K562 (cell line): ENCODE measurements at regions not wholly inside any gene's neighbourhood (a gene's known extent, or its start where the extent isn't known, plus 50 kb on each side); places are given as distances from the start of the nearest gene placed in this dataset.

Source experiments
- ATAC-seq: fragments of 200-7000 bp; cut with Tn5 transposase; 3 replicates; pipeline ENCODE4 v1.9.1; 2020; ENCODE audit warnings: moderate library complexity
- BruUV-seq: library from RNA; stranded (reverse); fragments of 400-500 nt; replicated peaks from 2 replicates; lab custom pipeline; 2021; lab: Mats Ljungman, UMichigan
- CTCF ChIA-PET: fragments of 300-600 bp; formaldehyde crosslinking; extraction: SDS; loops from one replicate; lab custom pipeline; 2021; ENCODE audit warnings: low intra/inter-chr PET ratio; lab: Yijun Ruan, JAX
- POLR2A ChIA-PET: fragments of 300-600, 350-650 bp; sonication (Branson Sonifier 250); formaldehyde crosslinking; extraction: SDS; loops from one replicate; lab custom pipeline; 2021; ENCODE audit warnings: antibody characterized with exemption, inconsistent platforms; lab: Yijun Ruan, JAX
- DNase-seq, 4 experiments: peaks; one replicate each; pipeline versions ENCODE4 v3.0.0 to v3.0.0-alpha.2; 2011 to 2018; ENCODE audit warnings: low spot score in 3 of 4, mixed read lengths in 3 of 4; ENCODE audit errors: extremely low read depth in 1 of 4
- FAIRE-seq: peaks from 2 replicates; lab custom pipeline; 2011; peaks lifted over from hg19 to GRCh38; lab: Jason Lieb, UNC
- H2AFZ ChIP-seq: 2 replicates; pipeline ENCODE4 v1.6.0; 2011; ENCODE audit warnings: low read depth, low read length, control low read depth, inconsistent platforms
- H3K27ac ChIP-seq: fragments of 200-600 bp; 3 replicates; pipeline ENCODE4 v1.8.0; 2011; ENCODE audit warnings: low read depth, mild to moderate bottlenecking, control low read depth, inconsistent platforms, low read length, moderate library complexity, mixed read lengths; ENCODE audit errors: extremely low read depth
- H3K27me3 ChIP-seq, 2 experiments: fragments of 300-600 bp in 1 of 2; 2 replicates in 1 of 2; 3 replicates in 1 of 2; pipeline versions ENCODE4 v1.6.0 to v1.8.0; 2011; ENCODE audit warnings: inconsistent platforms in 2 of 2, low read length in 2 of 2, mild to moderate bottlenecking in 1 of 2, mixed read lengths in 1 of 2, moderate library complexity in 1 of 2; ENCODE audit not compliant: control insufficient read depth in 2 of 2, insufficient read depth in 2 of 2
- H3K36me3 ChIP-seq: fragments of 300-600 bp; 3 replicates; pipeline ENCODE4 v1.8.0; 2011; ENCODE audit warnings: mild to moderate bottlenecking, low read length, inconsistent platforms; ENCODE audit not compliant: control insufficient read depth, insufficient read depth
- H3K4me1 ChIP-seq, 2 experiments: fragments of 200-600 bp in 1 of 2; replicated peaks in 1 of 2; 2 replicates in 1 of 2; 3 replicates in 1 of 2; pipeline versions ENCODE4 v1.5.1 to v1.8.0; 2011; ENCODE audit warnings: inconsistent platforms in 2 of 2, low read length in 2 of 2, mild to moderate bottlenecking in 1 of 2, mixed read lengths in 1 of 2, moderate library complexity in 1 of 2; ENCODE audit not compliant: control insufficient read depth in 2 of 2, insufficient read depth in 2 of 2
- H3K4me2 ChIP-seq: 2 replicates; pipeline ENCODE4 v1.6.1; 2011; ENCODE audit warnings: low read length, control low read depth, inconsistent platforms, mixed read lengths; ENCODE audit not compliant: insufficient read depth
- H3K4me3 ChIP-seq: fragments of 200-600 bp; sonication (generic), shearing (Covaris generic); 2 replicates; pipeline ENCODE4 v1.5.1; 2016; ENCODE audit warnings: control low read depth, inconsistent platforms
- H3K79me2 ChIP-seq: fragments of 200-600 bp; 3 replicates; pipeline ENCODE4 v1.8.0; 2011; ENCODE audit warnings: low read length, inconsistent platforms; ENCODE audit not compliant: control insufficient read depth, insufficient read depth
- H3K9ac ChIP-seq, 2 experiments: 2 replicates each; pipeline versions ENCODE4 v1.6.0 to v1.6.1; 2011; ENCODE audit warnings: low read depth in 2 of 2, low read length in 2 of 2, control low read depth in 1 of 2, inconsistent platforms in 1 of 2, mild to moderate bottlenecking in 1 of 2, mixed read lengths in 1 of 2; ENCODE audit not compliant: insufficient read depth in 1 of 2
- H3K9me1 ChIP-seq: one replicate; pipeline ENCODE4 v1.6.0; 2011; ENCODE audit warnings: inconsistent platforms, mild to moderate bottlenecking, low read length, moderate library complexity; ENCODE audit not compliant: control insufficient read depth, insufficient read depth
- H3K9me3 ChIP-seq: replicated peaks from 2 replicates; pipeline ENCODE4 v1.5.1; 2011; ENCODE audit warnings: low read depth, low read length, inconsistent platforms; ENCODE audit not compliant: control insufficient read depth, insufficient read depth
- H4K20me1 ChIP-seq: replicated peaks from 2 replicates; pipeline ENCODE4 v1.6.1; 2011; ENCODE audit warnings: low read length, inconsistent platforms, mixed read lengths; ENCODE audit not compliant: control insufficient read depth, insufficient read depth
- ETS2 ChIP-seq: IDR thresholded peaks from 2 replicates; pipeline ENCODE4 v1.6.1; 2016; ENCODE audit warnings: borderline replicate concordance, missing genetic modification characterization, mild to moderate bottlenecking, moderate library complexity, missing compliant biosample characterization; ENCODE audit not compliant: poor library complexity, severe bottlenecking
- ILK ChIP-seq: fragments of 450-650 bp; IDR thresholded peaks from 2 replicates; pipeline ENCODE4 v1.6.1; 2016; ENCODE audit warnings: missing genetic modification characterization, low read depth, mild to moderate bottlenecking, missing compliant biosample characterization, moderate library complexity, borderline replicate concordance
- NFE2L1 ChIP-seq: fragments of 450-650 bp; IDR thresholded peaks from 2 replicates; pipeline ENCODE4 v1.6.1; 2016; ENCODE audit warnings: missing genetic modification characterization, low read depth, mild to moderate bottlenecking, missing compliant biosample characterization, moderate library complexity, borderline replicate concordance
- RCOR1 ChIP-seq, 2 experiments: IDR thresholded peaks; 2 replicates each; pipeline ENCODE4 v1.6.1; 2012; ENCODE audit warnings: low read depth in 2 of 2, low read length in 2 of 2, borderline replicate concordance in 1 of 2, improper control_type of control experiment in 1 of 2
- SAP30 ChIP-seq: fragments of 200-600 bp; sonication (generic); IDR thresholded peaks from 2 replicates; pipeline ENCODE4 v1.6.1; 2012; ENCODE audit warnings: borderline replicate concordance, low read depth, mild to moderate bottlenecking, moderate library complexity, low read length, control low read depth, inconsistent platforms; ENCODE audit not compliant: insufficient read depth, poor library complexity, severe bottlenecking
- SMARCA5 ChIP-seq: fragments of 450-650 bp; IDR thresholded peaks from 2 replicates; pipeline ENCODE4 v1.6.1; 2016
- TAL1 ChIP-seq: fragments of 450-650 bp; IDR thresholded peaks from 2 replicates; pipeline ENCODE4 v1.6.1; 2016; ENCODE audit warnings: mild to moderate bottlenecking
- TFAM ChIP-seq: fragments of 250-450 bp; sonication (Bioruptor Pico); conservative IDR thresholded peaks from 2 replicates; pipeline ENCODE4 v1.5.0; 2021; ENCODE audit warnings: mild to moderate bottlenecking, moderate library complexity
- ZBTB8A ChIP-seq: fragments of 450-650 bp; IDR thresholded peaks from 2 replicates; pipeline ENCODE4 v1.6.1; 2018; ENCODE audit warnings: mild to moderate bottlenecking, moderate library complexity; ENCODE audit not compliant: partially characterized antibody
- ZFP1 ChIP-seq: fragments of 450-650 bp; formaldehyde crosslinking; IDR thresholded peaks from 2 replicates; pipeline ENCODE4 v1.4.0; 2020; ENCODE audit warnings: mild to moderate bottlenecking, mixed read lengths
- ZNF780A ChIP-seq: fragments of 250-450 bp; sonication (Bioruptor Pico); IDR thresholded peaks from 2 replicates; pipeline ENCODE4 v1.5.0; 2021; ENCODE audit warnings: mild to moderate bottlenecking
- WGBS: fragments of 100-300 bp; shearing (Covaris generic); methylation state at CpG from one replicate; pipeline ENCODE4 v1.1.6; 2016; ENCODE audit warnings: low coverage, mixed read lengths; ENCODE audit not compliant: insufficient coverage; ENCODE audit errors: missing lambda C conversion rate; 5-methylcytosine and 5-hydroxymethylcytosine counted together
- in situ Hi-C: fragments of 300-500 bp; cut with MboI; formaldehyde crosslinking; loops from 4 replicates; pipeline ENCODE4 v1.15.0; 2018; ENCODE audit warnings: inconsistent platforms, mixed read lengths
- intact Hi-C: fragments of 100-400 bp; cut with micrococcal nuclease; formaldehyde crosslinking; loops from 2 replicates; pipeline ENCODE4 v1.14.2; 2022
- TF ChIP-seq, protein P1 (sequence below): IDR thresholded peaks from 2 replicates; pipeline ENCODE4 v1.6.1; 2012; ENCODE audit warnings: low read depth, low read length, improper control_type of control experiment, borderline replicate concordance
- TF ChIP-seq, protein P2 (sequence below): sonication (generic); formaldehyde crosslinking; IDR thresholded peaks from 2 replicates; pipeline ENCODE4 v1.8.0; 2022; ENCODE audit warnings: mild to moderate bottlenecking, missing genetic modification reagents
- TF ChIP-seq, protein P3 (sequence below): sonication (generic); IDR thresholded peaks from 2 replicates; pipeline ENCODE4 v1.6.1; 2016
- TF ChIP-seq, protein P4 (sequence below): fragments of 250-450 bp; sonication (Bioruptor Pico); IDR thresholded peaks from 2 replicates; pipeline ENCODE4 v1.5.1; 2021; ENCODE audit warnings: mild to moderate bottlenecking

- no peak overlapping the region for H3K27ac ChIP-seq
- in situ Hi-C loops: no loop called here
Measured at GRCh38 chr15:62553911-62554563, 389.0 kb upstream of the C2CD4B start.

More at GRCh38 chr15:62553911-62554563, 389.0 kb upstream of the C2CD4B start:
- Histone ChIP-seq H3K4me1 (no peaks in the 10 kb centered on the region), H3K79me2 (no peaks in the 10 kb centered on the region), H4K20me1 (no peaks in the 10 kb centered on the region), H2AFZ (no peak overlapping the region), H3K36me3 (no peaks in the 10 kb centered on the region), H3K27me3 (peaks cover 0 to 5% of the 10 kb centered on the region in 2 experiments; a peak in 1 of 5 replicates), H3K9me1 (no peaks in the 10 kb centered on the region), H3K9me3 (no peaks in the 10 kb centered on the region), H3K9ac (no peak overlapping the region), H3K4me2 (no peak overlapping the region), H3K4me3 (no peak overlapping the region)
- WGBS: 0% methylated on average over 2 of the region's 2 CpGs
- FAIRE-seq (no peak), ATAC-seq (no peak), DNase-seq (no peak)
- no TSS peak for BruUV-seq
- TF ChIP-seq, protein P1, sequence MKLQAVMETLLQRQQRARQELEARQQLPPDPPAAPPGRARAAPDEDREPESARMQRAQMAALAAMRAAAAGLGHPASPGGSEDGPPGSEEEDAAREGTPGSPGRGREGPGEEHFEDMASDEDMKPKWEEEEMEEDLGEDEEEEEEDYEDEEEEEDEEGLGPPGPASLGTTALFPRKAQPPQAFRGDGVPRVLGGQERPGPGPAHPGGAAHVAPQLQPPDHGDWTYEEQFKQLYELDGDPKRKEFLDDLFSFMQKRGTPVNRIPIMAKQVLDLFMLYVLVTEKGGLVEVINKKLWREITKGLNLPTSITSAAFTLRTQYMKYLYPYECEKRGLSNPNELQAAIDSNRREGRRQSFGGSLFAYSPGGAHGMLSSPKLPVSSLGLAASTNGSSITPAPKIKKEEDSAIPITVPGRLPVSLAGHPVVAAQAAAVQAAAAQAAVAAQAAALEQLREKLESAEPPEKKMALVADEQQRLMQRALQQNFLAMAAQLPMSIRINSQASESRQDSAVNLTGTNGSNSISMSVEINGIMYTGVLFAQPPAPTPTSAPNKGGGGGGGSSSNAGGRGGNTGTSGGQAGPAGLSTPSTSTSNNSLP: no peak
- TF ChIP-seq TFAM (CRISPR knock-in tag) (no peak), ZBTB8A (no peak), TAL1 (no peak), RCOR1 (IDR thresholded peaks at IDR 0.05; ENCODE audit: borderline replicate concordance in 1 of 2, low read depth in 2 of 2, low read length in 2 of 2) (no peak), ZNF780A (no peak), ILK (tag) (no peak), ETS2 (no peak), ZFP1 (CRISPR knock-in tag) (no peak), SMARCA5 (no peak), SAP30 (no peak), NFE2L1 (no peak)
- TF ChIP-seq, protein P2, sequence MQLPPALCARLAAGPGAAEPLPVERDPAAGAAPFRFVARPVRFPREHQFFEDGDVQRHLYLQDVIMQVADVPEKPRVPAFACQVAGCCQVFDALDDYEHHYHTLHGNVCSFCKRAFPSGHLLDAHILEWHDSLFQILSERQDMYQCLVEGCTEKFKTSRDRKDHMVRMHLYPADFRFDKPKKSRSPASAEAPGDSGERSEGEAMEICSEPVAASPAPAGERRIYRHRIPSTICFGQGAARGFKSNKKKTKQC: no peak
- TF ChIP-seq, protein P3, sequence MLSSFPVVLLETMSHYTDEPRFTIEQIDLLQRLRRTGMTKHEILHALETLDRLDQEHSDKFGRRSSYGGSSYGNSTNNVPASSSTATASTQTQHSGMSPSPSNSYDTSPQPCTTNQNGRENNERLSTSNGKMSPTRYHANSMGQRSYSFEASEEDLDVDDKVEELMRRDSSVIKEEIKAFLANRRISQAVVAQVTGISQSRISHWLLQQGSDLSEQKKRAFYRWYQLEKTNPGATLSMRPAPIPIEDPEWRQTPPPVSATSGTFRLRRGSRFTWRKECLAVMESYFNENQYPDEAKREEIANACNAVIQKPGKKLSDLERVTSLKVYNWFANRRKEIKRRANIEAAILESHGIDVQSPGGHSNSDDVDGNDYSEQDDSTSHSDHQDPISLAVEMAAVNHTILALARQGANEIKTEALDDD: no peak
- TF ChIP-seq, protein P4, sequence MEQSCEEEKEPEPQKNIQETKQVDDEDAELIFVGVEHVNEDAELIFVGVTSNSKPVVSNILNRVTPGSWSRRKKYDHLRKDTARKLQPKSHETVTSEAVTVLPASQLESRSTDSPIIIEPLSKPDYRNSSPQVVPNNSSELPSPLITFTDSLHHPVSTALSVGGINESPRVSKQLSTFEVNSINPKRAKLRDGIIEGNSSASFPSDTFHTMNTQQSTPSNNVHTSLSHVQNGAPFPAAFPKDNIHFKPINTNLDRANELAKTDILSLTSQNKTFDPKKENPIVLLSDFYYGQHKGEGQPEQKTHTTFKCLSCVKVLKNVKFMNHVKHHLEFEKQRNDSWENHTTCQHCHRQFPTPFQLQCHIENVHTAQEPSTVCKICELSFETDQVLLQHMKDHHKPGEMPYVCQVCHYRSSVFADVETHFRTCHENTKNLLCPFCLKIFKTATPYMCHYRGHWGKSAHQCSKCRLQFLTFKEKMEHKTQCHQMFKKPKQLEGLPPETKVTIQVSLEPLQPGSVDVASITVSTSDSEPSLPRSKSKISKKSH (CRISPR knock-in tag): no peak
- ChIA-PET POLR2A (no interaction called here), CTCF (no interaction called here)
- intact Hi-C loops: no loop called here
